ENCODE measurements at regions not wholly inside any gene's neighbourhood (a gene's known extent, or its start where the extent isn't known, plus 50 kb on each side); places are given as distances from the start of the nearest gene placed in this dataset.

- TF ChIP-seq, protein P1, sequence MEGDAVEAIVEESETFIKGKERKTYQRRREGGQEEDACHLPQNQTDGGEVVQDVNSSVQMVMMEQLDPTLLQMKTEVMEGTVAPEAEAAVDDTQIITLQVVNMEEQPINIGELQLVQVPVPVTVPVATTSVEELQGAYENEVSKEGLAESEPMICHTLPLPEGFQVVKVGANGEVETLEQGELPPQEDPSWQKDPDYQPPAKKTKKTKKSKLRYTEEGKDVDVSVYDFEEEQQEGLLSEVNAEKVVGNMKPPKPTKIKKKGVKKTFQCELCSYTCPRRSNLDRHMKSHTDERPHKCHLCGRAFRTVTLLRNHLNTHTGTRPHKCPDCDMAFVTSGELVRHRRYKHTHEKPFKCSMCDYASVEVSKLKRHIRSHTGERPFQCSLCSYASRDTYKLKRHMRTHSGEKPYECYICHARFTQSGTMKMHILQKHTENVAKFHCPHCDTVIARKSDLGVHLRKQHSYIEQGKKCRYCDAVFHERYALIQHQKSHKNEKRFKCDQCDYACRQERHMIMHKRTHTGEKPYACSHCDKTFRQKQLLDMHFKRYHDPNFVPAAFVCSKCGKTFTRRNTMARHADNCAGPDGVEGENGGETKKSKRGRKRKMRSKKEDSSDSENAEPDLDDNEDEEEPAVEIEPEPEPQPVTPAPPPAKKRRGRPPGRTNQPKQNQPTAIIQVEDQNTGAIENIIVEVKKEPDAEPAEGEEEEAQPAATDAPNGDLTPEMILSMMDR (conservative IDR thresholded peaks at IDR 0.05; ENCODE audit: low read length) = no peak
- no peak for TF ChIP-seq EZH2phosphoT487 (IDR thresholded peaks at IDR 0.05; ENCODE audit: borderline replicate concordance)
Observed at GRCh38 chr4:152232271-152232670, 303.6 kb downstream of the FBXW7 start.

Data from Loucy (cell line).